Left cardiac atrium (tissue), 4 donors: ENCODE measurements at regions not wholly inside any gene's neighbourhood (a gene's known extent, or its start where the extent isn't known, plus 50 kb on each side); places are given as distances from the start of the nearest gene placed in this dataset.

Source experiments
- ATAC-seq, 2 donors: fragments of 200-7000 bp; cut with Tn5 transposase; one replicate each; pipeline ENCODE4 v1.9.1; 2020; ENCODE audit warnings: mild to moderate bottlenecking in 2 of 2, moderate library complexity in 2 of 2
- DNase-seq: peaks from one replicate; pipeline ENCODE4 v3.0.0-alpha.2; 2020
- intact Hi-C, 2 donors: fragments of 100-400 bp; cut with DNase I; formaldehyde crosslinking; loops; one replicate each; pipeline versions ENCODE4 v1.14.1 to v1.15.1; 2022 to 2023
- donor health status: DM: no; HTN: yes; CAD: no.
- donor health status: DM: no; HTN: yes; CAD: no; lungs with severe emphysema.
- donor health status: DM: yes; HTN: yes; CAD: no.
- donor health status: Dilated cardiomyopathy.

DNA sequence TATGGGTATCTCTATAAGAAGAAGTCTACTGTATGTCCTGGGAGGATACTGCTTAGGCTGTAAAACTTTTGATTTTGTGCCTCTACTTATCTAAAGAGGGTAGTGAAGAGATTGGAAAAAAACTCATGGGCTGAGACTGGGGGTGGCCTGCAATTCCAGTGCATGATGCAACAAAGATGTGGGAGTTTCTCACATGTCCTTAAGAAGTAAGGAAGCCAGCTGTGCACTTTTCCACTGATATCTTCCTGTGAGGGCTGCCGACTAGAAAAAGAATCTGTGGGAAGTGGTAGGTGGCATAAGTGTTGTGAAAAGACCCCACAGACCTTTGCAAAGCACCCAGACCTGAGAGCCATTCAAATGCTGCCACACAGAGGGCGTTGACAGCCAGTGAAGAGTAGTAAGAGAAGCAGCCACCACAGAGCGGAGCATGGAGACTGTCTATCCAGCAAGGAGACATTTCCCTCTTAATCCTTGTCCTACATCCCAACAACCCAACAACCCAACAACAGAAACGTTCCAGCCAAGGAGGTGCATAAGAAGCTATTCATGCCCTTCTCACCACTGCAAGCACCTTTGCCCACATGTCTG, 65.1 kb downstream of the PFDN4 start:
- intact Hi-C loops: no loop called here
- DNase-seq: no peak
- no peak for ATAC-seq

DNA sequence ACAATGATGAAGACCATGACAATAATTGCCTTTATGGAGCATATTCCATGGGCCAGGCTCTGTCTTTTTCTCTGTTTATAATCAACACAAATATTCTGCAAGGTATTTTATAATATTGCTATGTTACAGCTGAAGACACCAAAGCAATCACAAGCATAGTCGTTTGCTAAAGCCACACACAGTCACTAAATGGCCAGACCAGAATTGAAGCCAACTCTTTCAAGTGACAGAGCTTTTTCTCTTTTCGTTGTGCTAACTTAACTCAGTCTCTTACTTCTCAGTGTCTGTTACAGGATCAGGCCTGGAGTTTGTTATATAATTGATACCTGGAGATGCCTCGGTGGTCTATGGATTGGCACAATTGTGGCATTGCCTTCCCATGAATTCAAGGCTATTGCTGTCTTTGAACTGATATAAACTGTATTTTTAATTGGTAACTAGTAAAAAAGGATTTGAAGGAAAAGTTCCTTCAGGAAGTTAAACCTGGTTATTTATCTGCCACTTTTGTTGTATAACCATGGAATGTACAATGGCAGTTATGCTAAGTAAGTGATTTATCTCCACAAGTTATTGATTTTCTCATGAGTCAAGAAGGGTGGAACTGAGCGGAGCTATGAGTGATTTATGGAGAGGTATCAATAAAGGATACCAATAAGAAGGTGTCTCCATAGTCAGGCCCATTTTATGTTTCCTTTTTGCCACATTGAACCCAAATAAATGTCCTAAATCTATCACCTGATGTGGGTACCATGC, 67.6 kb downstream of the PFDN4 start:
- no peak for DNase-seq
- ATAC-seq: no peak
- intact Hi-C loops: no loop called here

DNA sequence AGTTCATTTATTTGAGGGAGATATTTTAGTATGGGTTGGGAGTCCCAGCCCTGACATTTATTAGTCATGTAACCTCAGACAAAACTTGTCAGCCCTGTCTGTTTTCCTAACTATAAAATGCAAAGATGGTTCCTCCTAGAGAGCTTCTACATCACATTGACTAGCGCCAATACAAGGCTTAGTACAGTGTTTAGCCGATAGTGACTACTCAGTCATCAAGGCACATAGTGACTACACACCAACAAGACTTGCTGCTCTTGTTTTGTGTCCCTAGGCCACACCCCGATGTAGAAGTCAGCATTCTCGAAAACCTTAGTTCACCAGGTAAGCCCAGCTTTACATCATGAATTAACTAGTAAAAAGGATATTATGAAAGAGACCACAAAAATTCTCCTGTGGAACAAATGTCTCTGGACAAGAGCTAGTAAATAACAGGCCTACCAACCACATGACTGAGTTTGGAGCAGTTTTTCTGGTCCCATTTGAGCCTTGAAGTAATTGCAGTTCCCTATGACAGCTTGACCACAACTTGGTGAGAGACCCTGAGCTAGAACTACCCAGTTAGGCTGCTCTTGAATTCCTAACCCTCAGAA, 68.8 kb downstream of the PFDN4 start:
- intact Hi-C loops: no loop called here
- DNase-seq (no peak), ATAC-seq (no peak)

DNA sequence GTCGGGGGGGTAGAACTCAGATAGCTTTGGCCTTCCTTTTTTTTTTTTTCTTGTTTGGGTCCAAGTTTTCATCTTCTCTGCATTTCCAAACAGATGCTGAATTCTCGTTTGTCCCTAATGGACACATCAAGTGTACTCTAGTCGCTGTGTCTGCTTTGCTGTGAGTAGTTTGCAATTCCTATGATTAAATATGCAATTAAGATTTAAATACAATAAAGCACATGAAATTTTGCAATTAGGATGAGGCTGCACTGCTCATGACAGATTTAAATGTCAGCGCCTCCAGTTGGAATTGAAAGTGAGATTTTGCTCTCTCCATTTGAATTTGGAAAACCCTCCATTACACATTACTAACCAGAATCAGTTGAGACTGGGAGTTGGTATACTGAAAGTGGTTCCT, 70.4 kb downstream of the PFDN4 start:
- intact Hi-C loops: no loop called here
- no peak for DNase-seq
- ATAC-seq: no peak

DNA sequence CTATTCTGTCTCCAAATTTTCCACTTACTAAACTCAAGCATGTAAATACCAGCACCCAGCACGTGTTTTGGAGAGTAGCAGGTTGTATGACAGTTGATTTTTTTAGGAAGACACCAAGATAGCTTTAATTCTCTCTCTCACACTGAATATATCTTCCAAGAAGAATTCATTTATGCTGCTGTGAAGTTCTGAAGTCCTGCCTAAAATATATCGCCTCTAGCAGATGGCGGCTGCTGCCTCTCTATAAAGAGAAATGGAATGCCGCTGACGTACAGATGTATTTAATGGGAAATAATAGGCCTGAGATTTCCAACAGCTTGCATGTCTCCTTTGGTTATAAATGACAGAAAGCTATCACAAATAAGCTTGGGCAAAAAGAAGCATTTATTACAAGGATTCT, 74.7 kb downstream of the PFDN4 start:
- ATAC-seq: no peak
- intact Hi-C loops: no loop called here

DNA sequence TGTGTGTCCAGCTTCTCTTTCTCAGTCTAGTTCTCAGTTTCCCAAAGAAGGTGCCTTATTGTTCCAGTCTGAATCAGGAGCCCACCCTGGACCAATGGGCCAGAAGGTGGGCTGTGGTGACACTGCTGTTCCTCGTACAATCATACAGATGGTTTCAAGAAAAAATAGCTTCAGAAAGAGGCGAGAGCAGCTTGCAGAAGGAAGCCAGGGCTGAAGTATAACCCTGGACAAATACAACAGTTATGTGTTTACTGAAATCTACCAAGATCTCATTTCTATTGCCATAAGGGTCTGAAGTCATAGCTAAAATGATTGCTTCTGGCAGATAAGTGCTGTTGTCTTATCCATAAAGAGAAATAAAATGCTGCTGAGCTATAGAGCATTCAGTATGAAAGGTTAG, 75.4 kb downstream of the PFDN4 start:
- DNase-seq (no peak), ATAC-seq (no peak)
- intact Hi-C loops: no loop called here

More for the DNA sequence above, 74.7 kb downstream of the PFDN4 start:
- DNase-seq: no peak

DNA sequence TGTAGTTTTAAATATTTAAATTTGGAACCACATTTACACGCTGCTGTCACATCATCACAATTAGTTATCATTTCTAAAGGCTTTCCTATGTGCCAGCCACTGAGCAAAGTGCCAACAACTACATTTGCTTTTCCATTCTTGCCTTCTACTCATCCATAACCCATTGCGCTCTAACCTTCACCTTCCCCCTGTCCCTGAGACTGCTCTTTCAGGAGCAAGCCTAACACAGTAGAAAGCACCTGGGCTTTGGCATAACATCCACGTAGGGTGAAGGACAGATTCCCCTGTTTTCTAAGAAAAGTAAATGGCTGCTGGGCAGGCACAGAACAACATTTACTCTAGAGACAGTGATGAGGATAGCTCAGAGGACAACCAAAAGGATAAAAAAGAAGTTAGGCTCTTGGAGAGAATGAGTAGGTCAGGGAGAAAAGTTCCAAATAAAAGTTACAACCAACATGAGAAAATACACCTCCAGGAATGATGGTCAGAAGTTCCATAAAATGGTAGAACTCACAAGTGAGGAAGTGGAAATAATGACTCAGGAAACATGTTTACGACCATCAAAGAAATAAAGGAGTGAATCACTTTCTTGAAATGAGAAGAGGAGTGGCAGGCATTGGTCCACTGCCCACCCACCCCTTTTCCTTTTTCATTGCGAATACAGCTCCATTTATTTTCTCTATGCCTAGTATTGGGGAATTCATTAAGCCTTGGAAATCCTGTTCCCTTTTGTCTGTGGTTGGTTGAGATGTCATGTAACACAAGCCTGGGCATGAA, 77.2 kb downstream of the PFDN4 start:
- DNase-seq (no peak), ATAC-seq (no peak)
- intact Hi-C loops: no loop called here

DNA sequence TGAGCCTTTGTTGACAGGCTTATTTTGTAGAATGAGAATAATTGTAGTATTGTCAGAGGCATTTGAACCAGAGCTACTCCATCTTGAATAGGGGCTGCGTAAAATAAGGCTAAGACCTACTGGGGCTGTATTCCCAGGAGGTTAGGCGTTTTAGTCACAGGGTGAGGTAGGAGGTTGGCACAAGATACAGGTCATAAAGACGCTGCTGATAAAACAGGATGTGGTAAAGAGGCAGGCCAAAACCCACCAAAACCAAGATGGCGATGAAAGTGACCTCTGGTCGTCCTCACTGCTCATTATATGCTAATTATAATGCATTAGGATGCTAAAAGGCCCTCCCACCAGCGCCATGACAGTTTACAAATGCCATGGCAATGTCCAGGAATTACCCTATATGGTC, 82.7 kb downstream of the PFDN4 start:
- no peak for ATAC-seq
- intact Hi-C loops: no loop called here

DNA sequence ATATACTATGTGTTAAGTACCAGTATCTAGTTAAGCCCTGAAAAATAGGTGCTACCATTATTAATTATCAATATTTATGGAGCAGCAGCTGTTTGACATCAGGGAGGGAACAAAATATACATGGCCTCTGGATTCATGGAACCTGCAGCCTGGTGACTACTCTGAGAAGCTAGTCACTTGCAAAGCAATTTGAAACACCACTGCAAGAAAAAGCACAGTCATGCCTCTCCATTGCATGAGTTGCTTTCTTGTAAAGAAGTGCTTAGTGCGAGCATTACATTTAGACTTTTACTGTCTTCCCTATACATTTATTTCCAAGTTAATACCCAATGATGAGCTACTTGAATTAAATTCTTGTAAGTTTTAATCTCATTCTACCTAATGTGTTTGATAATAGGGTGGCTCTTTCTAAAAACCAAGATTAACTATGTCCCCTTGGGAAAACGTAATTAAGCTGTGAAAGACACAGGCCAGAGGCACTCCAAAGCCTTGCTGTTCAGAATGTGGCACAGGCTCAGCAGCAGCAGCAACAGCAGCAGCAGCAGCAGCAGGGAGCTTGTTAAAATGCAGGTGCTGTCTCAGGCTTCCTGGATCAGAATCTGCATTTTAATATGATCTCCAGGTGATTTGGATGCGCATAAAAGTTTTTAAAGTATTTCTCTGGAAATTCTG, 83.6 kb downstream of the PFDN4 start:
- no peak for ATAC-seq
- no peak for DNase-seq
- intact Hi-C loops: no loop called here

More for the DNA sequence above, 82.7 kb downstream of the PFDN4 start:
- no peak for DNase-seq

DNA sequence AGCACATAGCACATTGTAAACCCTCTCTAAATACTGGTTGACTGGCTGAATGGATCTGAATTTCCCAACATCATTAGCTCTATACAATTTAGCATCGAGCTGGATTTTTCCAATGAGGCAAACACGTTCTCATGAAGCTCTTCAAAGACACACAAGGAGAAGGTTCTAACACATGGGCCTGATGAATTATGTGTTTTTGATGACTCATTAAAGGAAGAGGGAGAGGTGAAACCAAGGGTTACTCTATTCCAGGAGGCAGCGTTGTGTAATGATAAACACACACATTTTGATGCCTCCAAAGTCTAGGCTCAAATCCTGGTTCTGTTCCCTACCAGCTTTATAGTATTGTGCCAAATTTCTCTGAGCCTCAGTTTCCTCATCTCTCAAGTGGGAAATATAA, 84.3 kb downstream of the PFDN4 start:
- intact Hi-C loops: no loop called here
- no peak for DNase-seq
- no peak for ATAC-seq

DNA sequence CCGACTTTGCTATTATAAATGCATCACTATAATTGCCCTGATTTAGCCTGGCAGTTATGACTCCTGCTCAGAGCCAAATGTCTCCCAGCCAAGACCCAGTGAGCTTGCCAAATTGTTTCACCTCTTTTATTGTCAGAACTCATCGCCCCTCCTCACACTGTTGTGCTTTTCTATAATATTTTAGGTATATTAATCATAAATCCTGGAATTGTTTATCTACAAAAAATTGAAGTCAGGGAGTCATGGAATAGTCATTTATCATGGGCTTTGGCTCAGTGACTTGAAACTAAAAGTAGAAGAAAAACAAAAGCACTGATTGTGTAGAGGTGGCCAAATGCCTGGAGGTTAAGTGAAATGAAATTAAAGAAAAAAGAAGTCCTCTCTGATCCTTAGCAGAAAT, 85.6 kb downstream of the PFDN4 start:
- ATAC-seq (no peak), DNase-seq (no peak)
- intact Hi-C loops: no loop called here

DNA sequence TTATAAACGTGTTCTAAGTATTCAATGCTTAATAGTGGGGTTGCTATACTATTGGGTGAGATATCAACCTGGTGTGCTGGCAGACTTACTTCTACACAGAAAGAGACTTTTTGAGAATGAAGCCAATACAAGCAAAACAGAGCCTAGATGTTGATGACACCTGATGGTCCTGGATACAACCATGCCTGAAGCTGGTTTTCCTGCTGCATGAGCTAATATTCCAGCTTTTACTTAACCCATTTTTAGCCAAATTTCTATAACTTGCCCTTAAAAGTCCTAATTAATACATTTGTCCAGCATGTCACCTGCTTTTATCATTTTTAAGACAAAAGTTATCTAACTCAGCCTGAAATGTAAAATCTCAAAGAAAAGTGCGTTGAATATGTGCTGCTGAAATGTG, 86.2 kb downstream of the PFDN4 start:
- intact Hi-C loops: no loop called here
- DNase-seq (no peak), ATAC-seq (no peak)

DNA sequence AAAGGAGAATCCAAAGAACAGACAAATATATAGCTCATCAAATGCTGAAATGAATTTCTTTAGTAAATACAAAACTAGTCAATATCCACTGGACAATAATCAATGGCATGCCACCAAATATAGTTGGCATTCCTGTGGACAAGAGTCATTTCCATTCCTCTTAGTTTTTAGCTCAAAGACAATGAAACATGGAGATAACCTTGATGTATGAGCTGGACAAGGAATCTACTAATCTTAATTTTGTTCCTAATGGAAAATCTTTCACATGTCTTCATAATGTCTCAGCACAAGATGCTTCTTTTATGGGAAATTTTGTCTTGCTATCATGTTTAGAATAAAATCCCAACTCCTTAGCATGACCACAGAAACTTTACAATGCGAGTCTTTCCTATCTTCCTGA, 87.8 kb downstream of the PFDN4 start:
- DNase-seq: no peak
- ATAC-seq: no peak
- intact Hi-C loops: no loop called here

DNA sequence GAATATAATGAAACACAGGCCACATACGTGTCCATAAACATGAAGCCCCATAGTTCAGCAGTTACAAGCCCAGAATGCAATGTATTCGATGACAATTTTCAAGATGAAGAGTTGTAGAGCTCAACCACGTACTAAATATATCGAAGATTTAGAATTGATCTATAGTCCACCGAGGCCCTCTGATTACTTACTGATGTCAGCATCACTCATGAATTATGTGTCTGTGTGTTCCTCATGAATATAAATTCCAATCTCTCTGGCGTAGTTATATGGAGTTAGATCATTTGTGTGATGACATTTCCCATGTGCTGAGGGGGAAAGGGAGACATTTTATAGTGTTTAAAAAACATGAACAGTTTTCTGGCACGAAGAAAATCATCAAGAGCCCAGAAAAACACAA, 97.5 kb downstream of the PFDN4 start:
- ATAC-seq (no peak), DNase-seq (no peak)
- intact Hi-C loops: no loop called here

DNA sequence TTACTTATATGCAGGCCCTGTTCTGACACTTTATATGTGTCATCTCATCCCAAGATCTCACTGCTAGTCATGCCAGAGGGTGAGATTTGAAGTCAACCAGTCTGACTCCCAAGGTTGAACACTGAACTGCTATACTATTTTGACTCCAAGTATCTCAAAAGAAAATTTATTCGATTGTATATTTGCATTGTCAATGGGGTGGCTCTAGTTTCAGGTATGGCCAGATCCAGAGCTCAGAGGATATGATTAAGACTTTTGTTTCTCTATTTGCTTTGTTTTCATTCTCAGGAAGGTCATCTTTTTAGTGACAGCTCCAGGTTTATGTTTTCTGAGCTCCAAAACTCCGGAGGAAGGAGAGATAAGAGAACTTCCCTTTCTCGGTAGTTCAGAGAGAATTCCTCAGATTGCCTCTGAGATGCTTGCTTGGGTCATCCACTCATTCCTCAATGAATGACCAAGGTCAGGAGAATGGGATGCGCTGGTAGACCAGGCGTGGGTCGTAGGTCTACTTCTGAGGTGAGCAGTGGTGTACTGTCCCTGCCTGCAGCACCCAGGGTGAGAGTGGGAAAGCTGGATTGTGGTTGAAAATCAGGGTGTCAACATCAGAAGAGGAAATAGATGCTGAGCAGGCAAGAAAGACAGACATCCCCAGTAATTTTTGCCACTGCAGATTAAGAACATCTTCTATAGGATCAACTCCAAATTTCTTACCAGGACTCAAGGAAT, 99.3 kb downstream of the PFDN4 start:
- intact Hi-C loops: no loop called here
- ATAC-seq (no peak), DNase-seq (no peak)

DNA sequence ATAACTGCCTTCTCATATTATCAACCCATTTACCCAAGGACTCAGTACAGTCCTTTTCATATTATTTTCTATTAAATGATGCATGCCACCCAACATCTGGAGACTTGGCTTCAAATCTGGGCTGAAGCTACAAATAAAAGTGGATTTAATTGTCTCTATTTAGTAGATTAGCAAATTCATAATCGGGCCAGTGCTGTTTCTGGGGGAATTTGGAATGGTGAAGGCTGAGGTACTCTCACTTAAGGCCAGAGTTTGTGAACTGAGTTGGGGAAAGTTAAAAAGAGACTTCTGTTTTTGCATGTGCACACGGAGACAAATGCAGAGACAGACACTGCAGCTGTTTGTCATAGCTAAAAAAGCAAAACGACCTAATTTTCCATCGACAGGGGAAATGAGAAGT, 100.9 kb downstream of the PFDN4 start:
- ATAC-seq (no peak), DNase-seq (no peak)
- intact Hi-C loops: no loop called here

DNA sequence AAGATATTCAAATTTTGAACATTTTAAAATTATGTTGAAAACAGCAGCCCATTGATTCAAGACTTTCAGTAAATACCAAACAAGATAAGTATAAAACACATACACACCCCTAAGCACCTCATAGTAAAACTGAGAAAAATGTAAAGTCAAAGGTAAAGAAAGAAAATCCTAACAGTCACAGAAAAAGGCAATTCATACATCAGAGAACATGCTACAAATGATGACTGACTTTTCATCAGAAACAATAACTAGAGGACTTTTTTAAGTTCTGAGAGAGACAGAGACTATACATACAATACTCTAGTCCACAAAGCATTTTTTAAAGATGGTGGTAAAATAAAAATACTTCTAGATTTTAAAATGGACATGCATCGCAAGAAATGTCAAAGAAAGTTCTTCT, 111.0 kb downstream of the PFDN4 start:
- ATAC-seq (no peak), DNase-seq (no peak)
- intact Hi-C loops: no loop called here

DNA sequence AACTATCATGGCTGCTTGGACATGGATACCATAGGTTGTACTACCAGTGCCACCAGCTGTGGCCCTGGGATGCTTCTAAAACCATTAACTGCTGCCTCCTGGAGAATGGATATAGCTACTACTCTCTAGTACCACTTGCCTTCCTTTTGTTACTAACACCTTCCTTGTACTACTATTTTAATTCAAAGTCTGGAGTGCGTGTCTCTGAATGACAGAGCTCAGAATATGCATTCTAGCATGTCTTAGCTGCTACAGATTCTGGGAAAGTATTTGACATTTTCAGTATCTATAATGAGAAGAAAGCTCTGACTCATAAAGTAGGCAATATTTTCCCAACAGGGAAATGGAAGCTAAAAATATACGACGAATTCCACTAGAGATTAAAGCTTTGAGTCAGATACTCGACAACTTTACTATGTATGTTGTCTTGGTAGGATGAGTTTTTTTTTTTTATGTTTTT, 112.3 kb downstream of the PFDN4 start:
- DNase-seq: no peak
- intact Hi-C loops: no loop called here
- no peak for ATAC-seq
